ENCODE measurements at regions not wholly inside any gene's neighbourhood (a gene's known extent, or its start where the extent isn't known, plus 50 kb on each side); places are given as distances from the start of the nearest gene placed in this dataset.

GRCh38 chr10:124271676-124272075 is 147.0 kb downstream of the OAT start:
- TF ChIP-seq, protein P1, sequence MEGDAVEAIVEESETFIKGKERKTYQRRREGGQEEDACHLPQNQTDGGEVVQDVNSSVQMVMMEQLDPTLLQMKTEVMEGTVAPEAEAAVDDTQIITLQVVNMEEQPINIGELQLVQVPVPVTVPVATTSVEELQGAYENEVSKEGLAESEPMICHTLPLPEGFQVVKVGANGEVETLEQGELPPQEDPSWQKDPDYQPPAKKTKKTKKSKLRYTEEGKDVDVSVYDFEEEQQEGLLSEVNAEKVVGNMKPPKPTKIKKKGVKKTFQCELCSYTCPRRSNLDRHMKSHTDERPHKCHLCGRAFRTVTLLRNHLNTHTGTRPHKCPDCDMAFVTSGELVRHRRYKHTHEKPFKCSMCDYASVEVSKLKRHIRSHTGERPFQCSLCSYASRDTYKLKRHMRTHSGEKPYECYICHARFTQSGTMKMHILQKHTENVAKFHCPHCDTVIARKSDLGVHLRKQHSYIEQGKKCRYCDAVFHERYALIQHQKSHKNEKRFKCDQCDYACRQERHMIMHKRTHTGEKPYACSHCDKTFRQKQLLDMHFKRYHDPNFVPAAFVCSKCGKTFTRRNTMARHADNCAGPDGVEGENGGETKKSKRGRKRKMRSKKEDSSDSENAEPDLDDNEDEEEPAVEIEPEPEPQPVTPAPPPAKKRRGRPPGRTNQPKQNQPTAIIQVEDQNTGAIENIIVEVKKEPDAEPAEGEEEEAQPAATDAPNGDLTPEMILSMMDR (IDR thresholded peaks at IDR 0.05) = no peak
- no peak for TF ChIP-seq POLR2A (IDR thresholded peaks at IDR 0.05)
